ENCODE measurements at regions not wholly inside any gene's neighbourhood (a gene's known extent, or its start where the extent isn't known, plus 50 kb on each side); places are given as distances from the start of the nearest gene placed in this dataset.

- TF ChIP-seq CTCF (IDR thresholded peaks at IDR 0.05; ENCODE audit: poor library complexity) (no peak), EZH2 (IDR thresholded peaks at IDR 0.05; ENCODE audit: borderline replicate concordance) (no peak), EZH2phosphoT487 (IDR thresholded peaks at IDR 0.05; ENCODE audit: low read depth, severe bottlenecking, unreplicated experiment) (no peak)
Observed at GRCh38 chr3:31452495-31453106, 80.1 kb upstream of the STT3B start.
